ENCODE measurements at regions not wholly inside any gene's neighbourhood (a gene's known extent, or its start where the extent isn't known, plus 50 kb on each side); places are given as distances from the start of the nearest gene placed in this dataset.

GRCh38 chr2:6309415-6310255 lies 556.1 kb downstream of the CMPK2 start:
- TF ChIP-seq, protein P1, sequence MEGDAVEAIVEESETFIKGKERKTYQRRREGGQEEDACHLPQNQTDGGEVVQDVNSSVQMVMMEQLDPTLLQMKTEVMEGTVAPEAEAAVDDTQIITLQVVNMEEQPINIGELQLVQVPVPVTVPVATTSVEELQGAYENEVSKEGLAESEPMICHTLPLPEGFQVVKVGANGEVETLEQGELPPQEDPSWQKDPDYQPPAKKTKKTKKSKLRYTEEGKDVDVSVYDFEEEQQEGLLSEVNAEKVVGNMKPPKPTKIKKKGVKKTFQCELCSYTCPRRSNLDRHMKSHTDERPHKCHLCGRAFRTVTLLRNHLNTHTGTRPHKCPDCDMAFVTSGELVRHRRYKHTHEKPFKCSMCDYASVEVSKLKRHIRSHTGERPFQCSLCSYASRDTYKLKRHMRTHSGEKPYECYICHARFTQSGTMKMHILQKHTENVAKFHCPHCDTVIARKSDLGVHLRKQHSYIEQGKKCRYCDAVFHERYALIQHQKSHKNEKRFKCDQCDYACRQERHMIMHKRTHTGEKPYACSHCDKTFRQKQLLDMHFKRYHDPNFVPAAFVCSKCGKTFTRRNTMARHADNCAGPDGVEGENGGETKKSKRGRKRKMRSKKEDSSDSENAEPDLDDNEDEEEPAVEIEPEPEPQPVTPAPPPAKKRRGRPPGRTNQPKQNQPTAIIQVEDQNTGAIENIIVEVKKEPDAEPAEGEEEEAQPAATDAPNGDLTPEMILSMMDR (IDR thresholded peaks at IDR 0.05): no peak
- TF ChIP-seq EZH2 (IDR thresholded peaks at IDR 0.05; ENCODE audit: borderline replicate concordance, insufficient read depth, low read depth, low read length, poor library complexity, severe bottlenecking): no peak

Measured in B cell (primary cell).